ENCODE measurements at regions not wholly inside any gene's neighbourhood (a gene's known extent, or its start where the extent isn't known, plus 50 kb on each side); places are given as distances from the start of the nearest gene placed in this dataset.
"Not testable (repeated sequence)": the region's sequence is repeated elsewhere in the genome, so short reads cannot be mapped to it uniquely, and the experiment has no call there.

DNA sequence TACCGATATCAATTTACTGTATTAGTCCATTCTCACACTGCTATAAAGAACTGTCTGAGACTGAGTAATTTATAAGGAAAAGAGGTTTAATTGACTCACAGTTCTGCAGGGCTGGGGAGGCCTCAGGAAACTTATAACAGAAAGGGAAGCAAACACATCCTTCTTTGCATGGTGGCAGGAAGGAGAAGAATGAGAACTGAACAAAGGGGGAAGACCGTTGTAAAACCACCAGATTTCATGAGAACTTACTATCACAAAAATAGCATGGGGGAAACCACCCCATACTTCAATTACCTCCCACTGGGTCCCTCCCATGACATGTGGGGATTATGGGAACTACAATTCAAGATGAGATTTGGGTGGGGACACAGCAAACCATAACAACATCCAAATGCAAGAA is 239.7 kb downstream of the SQOR start:
- H3K9me3 ChIP-seq (ENCODE audit: control insufficient read depth, insufficient read depth, low read length); H3K27ac ChIP-seq (ENCODE audit: insufficient read depth, low read length); H3K23ac ChIP-seq (ENCODE audit: low read depth, low read length); H3K27me3 ChIP-seq (ENCODE audit: control insufficient read depth, insufficient read depth, low read length); H3K36me3 ChIP-seq (ENCODE audit: control insufficient read depth, insufficient read depth, low read length); POLR2A ChIA-PET (ENCODE audit: unreplicated experiment); H3K4ac ChIP-seq (ENCODE audit: low read depth, low read length); BruUV-seq (replicated peaks); H3K4me1 ChIP-seq (ENCODE audit: control insufficient read depth, insufficient read depth, low read length); dilution Hi-C loops (cut with HindIII; ENCODE audit: low sequenced_read_pairs, unreplicated experiment); H4K5ac ChIP-seq (ENCODE audit: low read depth, low read length); H3K56ac ChIP-seq (ENCODE audit: extremely low read depth, insufficient read depth, low read length); H2AFZ ChIP-seq (replicated peaks; ENCODE audit: low read length, poor library complexity); H2BK120ac ChIP-seq (ENCODE audit: low read depth, low read length); H4K8ac ChIP-seq (ENCODE audit: low read depth in 2 of 2, low read length in 2 of 2); H2BK15ac ChIP-seq (ENCODE audit: low read depth, low read length); intact Hi-C loops (cut with micrococcal nuclease); in situ Hi-C loops (cut with MboI; ENCODE audit: low sequenced_read_pairs); ATAC-seq (ENCODE audit: low read depth); H2AK5ac ChIP-seq (ENCODE audit: low read depth, low read length); H2AK9ac ChIP-seq (replicated peaks; ENCODE audit: low read depth, low read length, poor library complexity); CTCF ChIA-PET; DNase-seq; H3K4me3 ChIP-seq (ENCODE audit: insufficient read depth, low read depth, low read length); H4K91ac ChIP-seq (ENCODE audit: insufficient read depth, low read depth, low read length); H2BK5ac ChIP-seq (ENCODE audit: low read depth, low read length, poor library complexity, severe bottlenecking); H3K9me1 ChIP-seq (ENCODE audit: insufficient read depth, low read length); H3K4me2 ChIP-seq (ENCODE audit: low read depth, low read length); H2BK20ac ChIP-seq (ENCODE audit: low read depth, low read length); H3K18ac ChIP-seq (ENCODE audit: low read depth, low read length); H3K79me1 ChIP-seq (ENCODE audit: low read depth in 1 of 2, low read length in 2 of 2); H3K14ac ChIP-seq (replicated peaks; ENCODE audit: low read depth, low read length); H4K20me1 ChIP-seq (ENCODE audit: insufficient read depth, low read length); H3K9ac ChIP-seq (ENCODE audit: low read depth, low read length): not testable (repeated sequence)
- no CpG with 5 or more reads among the region's 2 CpGs for WGBS, 2 experiments (ENCODE audit: extremely low coverage in 2 of 2, insufficient read length in 1 of 2)

Measured in IMR-90 (cell line).